ENCODE measurements at regions not wholly inside any gene's neighbourhood (a gene's known extent, or its start where the extent isn't known, plus 50 kb on each side); places are given as distances from the start of the nearest gene placed in this dataset.
A peak's percentile ranks its signal among the peaks of the same experiment; 100 is the strongest.

- no peaks in the 10 kb centered on the region for H3K9me3 Mint-ChIP-seq (ENCODE audit: low read depth)
Measured at GRCh38 chrX:110955706-110956105, 140.3 kb upstream of the PAK3 start.

GRCh38 chrX:110954428-110955100 lies 141.4 kb upstream of the PAK3 start:
- Mint-ChIP-seq H3K4me3 (ENCODE audit: low read depth) (no peak overlapping the region), H3K27ac (no peak overlapping the region), H3K27me3 (peaks cover 15% of the 10 kb centered on the region), H3K4me1 (ENCODE audit: low read depth) (no peaks in the 10 kb centered on the region), H3K9me3 (ENCODE audit: low read depth) (no peaks in the 10 kb centered on the region), H3K36me3 (ENCODE audit: insufficient read depth) (no peaks in the 10 kb centered on the region)
- DNase-seq (ENCODE audit: low spot score, unreplicated experiment): no peak
- no peak for TF ChIP-seq CTCF (IDR thresholded peaks at IDR 0.05; ENCODE audit: unreplicated experiment)

More at GRCh38 chrX:110955706-110956105, 140.3 kb upstream of the PAK3 start:
- TF ChIP-seq CTCF (IDR thresholded peaks at IDR 0.05; ENCODE audit: unreplicated experiment): no peak
- Mint-ChIP-seq H3K4me3 (ENCODE audit: low read depth) (no peak overlapping the region), H3K36me3 (ENCODE audit: insufficient read depth) (no peaks in the 10 kb centered on the region), H3K4me1 (ENCODE audit: low read depth) (no peaks in the 10 kb centered on the region), H3K27me3 (peaks cover 14% of the 10 kb centered on the region), H3K27ac (no peak overlapping the region)
- no peak for DNase-seq (ENCODE audit: low spot score, unreplicated experiment)

- Mint-ChIP-seq H3K4me1 (ENCODE audit: low read depth) (no peaks in the 10 kb centered on the region), H3K4me3 (ENCODE audit: low read depth) (no peak overlapping the region), H3K36me3 (ENCODE audit: insufficient read depth) (no peaks in the 10 kb centered on the region), H3K27ac (no peak overlapping the region), H3K9me3 (ENCODE audit: low read depth) (no peaks in the 10 kb centered on the region), H3K27me3 (peaks cover 29% of the 10 kb centered on the region)
- no peak for DNase-seq (ENCODE audit: low spot score, unreplicated experiment)
- TF ChIP-seq CTCF (IDR thresholded peaks at IDR 0.05; ENCODE audit: unreplicated experiment): no peak
Measured at GRCh38 chrX:110951472-110952269, 144.3 kb upstream of the PAK3 start.

GRCh38 chrX:110944751-110945675 lies 149.4 kb upstream of the CHRDL1 start:
- H3K27ac Mint-ChIP-seq: peak overlapping the region; percentile 40
- H3K27me3 Mint-ChIP-seq: peaks cover 67% of the 10 kb centered on the region
- DNase-seq (ENCODE audit: low spot score, unreplicated experiment): peak; percentile 11

More at GRCh38 chrX:110944751-110945675, 149.4 kb upstream of the CHRDL1 start:
- TF ChIP-seq CTCF (IDR thresholded peaks at IDR 0.05; ENCODE audit: unreplicated experiment): no peak
- Mint-ChIP-seq H3K4me1 (ENCODE audit: low read depth) (peaks cover 6% of the 10 kb centered on the region), H3K36me3 (ENCODE audit: insufficient read depth) (no peaks in the 10 kb centered on the region), H3K4me3 (ENCODE audit: low read depth) (peak overlapping the region; percentile 63), H3K9me3 (ENCODE audit: low read depth) (no peaks in the 10 kb centered on the region)

Measured in progenitor cell of endocrine pancreas (in vitro differentiated cells).